H1 (cell line): ENCODE measurements at regions not wholly inside any gene's neighbourhood (a gene's known extent, or its start where the extent isn't known, plus 50 kb on each side); places are given as distances from the start of the nearest gene placed in this dataset.

Experiments
- FOSL1 ChIP-seq: IDR thresholded peaks from 2 replicates; pipeline ENCODE4 v1.6.1; 2011; ENCODE audit warnings: mild to moderate bottlenecking, low read depth, low read length, moderate library complexity; ENCODE audit not compliant: insufficient read depth
- GABPA ChIP-seq: IDR thresholded peaks from 2 replicates; pipeline ENCODE4 v1.6.1; 2011; ENCODE audit warnings: mild to moderate bottlenecking, low read length, moderate library complexity, borderline replicate concordance; ENCODE audit not compliant: insufficient read depth

DNA sequence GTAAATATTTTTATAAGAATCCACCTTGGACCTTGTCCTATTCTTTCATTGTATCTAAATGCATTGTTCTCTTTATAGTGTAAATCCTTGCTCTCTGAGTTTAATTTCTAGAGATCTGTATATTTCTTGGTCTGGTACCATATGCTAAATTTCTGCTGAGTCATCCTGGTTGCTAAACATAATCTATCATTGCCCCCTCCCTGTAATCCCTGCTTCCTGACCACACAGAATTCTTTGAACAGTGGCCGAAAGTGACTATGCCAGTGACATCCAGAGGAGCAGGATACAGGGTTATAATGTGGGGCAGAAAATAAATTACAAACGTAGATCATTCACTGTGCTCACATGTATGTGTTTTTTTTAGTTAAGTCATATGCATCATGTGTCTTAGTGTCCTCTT, 143.1 kb downstream of the DIPK2A start (continued):
- TF ChIP-seq FOSL1 (no peak), GABPA (no peak)
- TF ChIP-seq, all 59 proteins: peak for 2
